IMR-90 (cell line): ENCODE measurements at regions not wholly inside any gene's neighbourhood (a gene's known extent, or its start where the extent isn't known, plus 50 kb on each side); places are given as distances from the start of the nearest gene placed in this dataset.

Source experiments
- ATAC-seq: fragments of 200-7000 bp; cut with Tn5 transposase; 2 replicates; pipeline ENCODE4 v1.9.1; 2020; ENCODE audit warnings: low read depth, mild to moderate bottlenecking, moderate library complexity
- BruUV-seq: library from RNA; stranded (reverse); fragments of 400-500 nt; replicated peaks from 2 replicates; lab custom pipeline; 2021; lab: Mats Ljungman, UMichigan
- CTCF ChIA-PET: fragments of 300-600 bp; formaldehyde crosslinking; extraction: SDS; loops from one replicate; lab custom pipeline; 2021; ENCODE audit warnings: antibody characterized with exemption; lab: Yijun Ruan, JAX
- POLR2A ChIA-PET: fragments of 300-600 bp; sonication (Branson Sonifier 250); formaldehyde crosslinking; loops from one replicate; lab custom pipeline; 2022; ENCODE audit warnings: antibody characterized with exemption; ENCODE audit not compliant: unreplicated experiment; lab: Charles Lee
- DNase-seq: peaks from one replicate; pipeline ENCODE4 v3.0.0; 2013
- H2AFZ ChIP-seq: replicated peaks from 2 replicates; pipeline ENCODE3; 2013; ENCODE audit warnings: low read length, mild to moderate bottlenecking; ENCODE audit not compliant: poor library complexity
- H2AK5ac ChIP-seq: 2 replicates; pipeline ENCODE4 v1.6.1; 2013; ENCODE audit warnings: low read depth, low read length, inconsistent platforms
- H2AK9ac ChIP-seq: replicated peaks from 2 replicates; pipeline ENCODE3; 2013; ENCODE audit warnings: mild to moderate bottlenecking, low read depth, low read length, moderate library complexity; ENCODE audit not compliant: poor library complexity
- H2BK120ac ChIP-seq: 2 replicates; pipeline ENCODE4 v1.6.1; 2013; ENCODE audit warnings: low read depth, low read length, inconsistent platforms
- H2BK15ac ChIP-seq: 3 replicates; pipeline ENCODE4 v1.6.1; 2013; ENCODE audit warnings: low read depth, low read length, inconsistent platforms
- H2BK20ac ChIP-seq: 2 replicates; pipeline ENCODE4 v1.6.1; 2013; ENCODE audit warnings: low read depth, mild to moderate bottlenecking, inconsistent platforms, low read length, moderate library complexity
- H2BK5ac ChIP-seq: 2 replicates; pipeline ENCODE4 v1.6.1; 2013; ENCODE audit warnings: mild to moderate bottlenecking, low read depth, low read length, inconsistent platforms; ENCODE audit not compliant: poor library complexity, severe bottlenecking
- H3K14ac ChIP-seq: replicated peaks from 2 replicates; pipeline ENCODE4 v1.6.1; 2013; ENCODE audit warnings: low read depth, low read length, inconsistent platforms
- H3K18ac ChIP-seq: 2 replicates; pipeline ENCODE4 v1.6.1; 2013; ENCODE audit warnings: low read depth, low read length, control low read depth
- H3K23ac ChIP-seq: 2 replicates; pipeline ENCODE4 v1.6.1; 2013; ENCODE audit warnings: low read depth, low read length, inconsistent platforms
- H3K27ac ChIP-seq: 2 replicates; pipeline ENCODE4 v1.5.1; 2013; ENCODE audit warnings: mild to moderate bottlenecking, control low read depth, low read length; ENCODE audit not compliant: insufficient read depth
- H3K27me3 ChIP-seq: 2 replicates; pipeline ENCODE4 v1.6.1; 2013; ENCODE audit warnings: low read length; ENCODE audit not compliant: control insufficient read depth, insufficient read depth
- H3K36me3 ChIP-seq: 2 replicates; pipeline ENCODE4 v1.6.1; 2013; ENCODE audit warnings: low read length, mixed read lengths; ENCODE audit not compliant: control insufficient read depth, insufficient read depth
- H3K4ac ChIP-seq: 2 replicates; pipeline ENCODE4 v1.6.1; 2013; ENCODE audit warnings: low read depth, low read length, inconsistent platforms
- H3K4me1 ChIP-seq: 2 replicates; pipeline ENCODE4 v1.6.1; 2013; ENCODE audit warnings: low read length, mixed read lengths; ENCODE audit not compliant: control insufficient read depth, insufficient read depth
- H3K4me2 ChIP-seq: 2 replicates; pipeline ENCODE4 v1.6.1; 2013; ENCODE audit warnings: low read depth, mild to moderate bottlenecking, control low read depth, low read length, moderate library complexity
- H3K4me3 ChIP-seq: 2 replicates; pipeline ENCODE4 v1.5.1; 2013; ENCODE audit warnings: low read depth, mild to moderate bottlenecking, control low read depth, low read length, moderate library complexity; ENCODE audit not compliant: insufficient read depth
- H3K56ac ChIP-seq: 2 replicates; pipeline ENCODE4 v1.6.1; 2013; ENCODE audit warnings: low read length, inconsistent platforms; ENCODE audit not compliant: insufficient read depth; ENCODE audit errors: extremely low read depth
- H3K79me1 ChIP-seq, 2 experiments: 2 replicates each; pipeline ENCODE4 v1.6.1; 2013; ENCODE audit warnings: low read length in 2 of 2, inconsistent platforms in 1 of 2, low read depth in 1 of 2
- H3K9ac ChIP-seq: 2 replicates; pipeline ENCODE4 v1.6.1; 2013; ENCODE audit warnings: low read depth, low read length, control low read depth
- H3K9me1 ChIP-seq: 2 replicates; pipeline ENCODE4 v1.6.1; 2013; ENCODE audit warnings: low read length, inconsistent platforms; ENCODE audit not compliant: insufficient read depth
- H3K9me3 ChIP-seq: 2 replicates; pipeline ENCODE4 v1.6.1; 2013; ENCODE audit warnings: low read length; ENCODE audit not compliant: control insufficient read depth, insufficient read depth
- H4K20me1 ChIP-seq: 2 replicates; pipeline ENCODE4 v1.6.1; 2013; ENCODE audit warnings: low read length, inconsistent platforms; ENCODE audit not compliant: insufficient read depth
- H4K5ac ChIP-seq: 2 replicates; pipeline ENCODE4 v1.6.1; 2013; ENCODE audit warnings: mild to moderate bottlenecking, low read depth, low read length, control low read depth
- H4K8ac ChIP-seq, 2 experiments: 2 replicates each; pipeline ENCODE4 v1.6.1; 2013; ENCODE audit warnings: low read depth in 2 of 2, low read length in 2 of 2, control low read depth in 1 of 2, inconsistent platforms in 1 of 2
- H4K91ac ChIP-seq: 2 replicates; pipeline ENCODE4 v1.6.1; 2013; ENCODE audit warnings: low read depth, low read length, inconsistent platforms; ENCODE audit not compliant: insufficient read depth
- BHLHE40 ChIP-seq: fragments of 150-350 bp; IDR thresholded peaks from 2 replicates; pipeline ENCODE4 v1.6.1; 2016; ENCODE audit warnings: mild to moderate bottlenecking, low read depth, low read length
- CEBPB ChIP-seq: IDR thresholded peaks from 2 replicates; pipeline ENCODE4 v1.6.1; 2012; ENCODE audit warnings: low read depth, low read length, improper control_type of control experiment
- CHD1 ChIP-seq: IDR thresholded peaks from 2 replicates; pipeline ENCODE4 v1.6.1; 2012; ENCODE audit warnings: low read depth, low read length, improper control_type of control experiment
- CTCF ChIP-seq: conservative IDR thresholded peaks from 2 replicates; pipeline ENCODE4 v1.5.1; 2012; ENCODE audit warnings: mild to moderate bottlenecking, low read depth, low read length, improper control_type of control experiment
- FOS ChIP-seq: fragments of 150-350 bp; IDR thresholded peaks from 2 replicates; pipeline ENCODE4 v1.6.1; 2016; ENCODE audit warnings: low read depth, low read length
- MAFK ChIP-seq: IDR thresholded peaks from 2 replicates; pipeline ENCODE4 v1.6.1; 2012; ENCODE audit warnings: low read depth, low read length, improper control_type of control experiment
- MAZ ChIP-seq: IDR thresholded peaks from 2 replicates; pipeline ENCODE4 v1.6.1; 2012; ENCODE audit warnings: low read depth, mild to moderate bottlenecking, low read length, improper control_type of control experiment, moderate library complexity, borderline replicate concordance
- MXI1 ChIP-seq: IDR thresholded peaks from 2 replicates; pipeline ENCODE4 v1.6.1; 2012; ENCODE audit warnings: low read depth, mild to moderate bottlenecking, low read length, moderate library complexity, borderline replicate concordance
- NFE2L2 ChIP-seq: fragments of 150-350 bp; IDR thresholded peaks from 2 replicates; pipeline ENCODE4 v1.6.1; 2016; ENCODE audit warnings: low read depth, mild to moderate bottlenecking, low read length
- POLR2A ChIP-seq: IDR thresholded peaks from 2 replicates; pipeline ENCODE4 v1.6.1; 2012; ENCODE audit warnings: mild to moderate bottlenecking, low read depth, low read length
- RAD21 ChIP-seq: IDR thresholded peaks from 2 replicates; pipeline ENCODE4 v1.6.1; 2012; ENCODE audit warnings: low read length, improper control_type of control experiment
- RFX5 ChIP-seq: IDR thresholded peaks from 2 replicates; pipeline ENCODE4 v1.8.0; 2012; ENCODE audit warnings: low read depth, mild to moderate bottlenecking, low read length, moderate library complexity
- SMC3 ChIP-seq: fragments of 150-350 bp; IDR thresholded peaks from 2 replicates; pipeline ENCODE4 v1.6.1; 2016; ENCODE audit warnings: low read depth, mild to moderate bottlenecking, antibody characterized with exemption, low read length, moderate library complexity
- USF2 ChIP-seq: fragments of 150-350 bp; IDR thresholded peaks from 2 replicates; pipeline ENCODE4 v1.6.1; 2017; ENCODE audit warnings: mild to moderate bottlenecking, antibody characterized with exemption, low read length, low read depth
- WGBS, 2 experiments: methylation state at CpG; one replicate each; pipeline versions ENCODE4 v1.1.5 to v1.1.7; 2013; ENCODE audit warnings: missing lambda C conversion rate in 2 of 2; ENCODE audit not compliant: insufficient read length in 1 of 2; ENCODE audit errors: extremely low coverage in 2 of 2; 5-methylcytosine and 5-hydroxymethylcytosine counted together
- dilution Hi-C: fragments of 300-500 bp; cut with HindIII; formaldehyde crosslinking; loops from one replicate; pipeline ENCODE4 v1.14.3; 2018; ENCODE audit warnings: low sequenced_read_pairs; ENCODE audit not compliant: unreplicated experiment
- in situ Hi-C: fragments of 300-500 bp; cut with MboI; formaldehyde crosslinking; loops from 3 replicates; pipeline ENCODE4 v1.14.3; 2019; ENCODE audit warnings: low sequenced_read_pairs, inconsistent platforms, mixed read lengths
- intact Hi-C: fragments of 100-400 bp; cut with micrococcal nuclease; formaldehyde crosslinking; loops from 2 replicates; pipeline ENCODE4 v1.10.0; 2022

GRCh38 chr12:40581889-40582288, 110.3 kb upstream of the CNTN1 start:
- no peaks in the 10 kb centered on the region for H3K36me3 ChIP-seq
- dilution Hi-C loops (no loop called here), intact Hi-C loops (no loop called here), in situ Hi-C loops (no loop called here)
- no peak overlapping the region for H2BK15ac ChIP-seq
- no peak overlapping the region for H3K18ac ChIP-seq
- no peak overlapping the region for H3K14ac ChIP-seq
- H3K4me2 ChIP-seq = no peak overlapping the region
- H3K4me3 ChIP-seq = no peak overlapping the region
- H2BK5ac ChIP-seq = no peak overlapping the region
- no peak overlapping the region for H3K23ac ChIP-seq
- no peak overlapping the region for H4K91ac ChIP-seq
- no peak overlapping the region for H2BK20ac ChIP-seq
- H3K27ac ChIP-seq = no peak overlapping the region
- H2BK120ac ChIP-seq = no peak overlapping the region
- H3K4ac ChIP-seq = no peak overlapping the region
- no peak overlapping the region for H4K8ac ChIP-seq
- no peak overlapping the region for H4K5ac ChIP-seq
- no peak overlapping the region for H3K56ac ChIP-seq
- CTCF ChIA-PET = no interaction called here
- ATAC-seq = no peak
- H2AK5ac ChIP-seq = no peak overlapping the region
- H3K9me3 ChIP-seq = peaks cover 6% of the 10 kb centered on the region
- no peaks in the 10 kb centered on the region for H3K27me3 ChIP-seq
- H2AFZ ChIP-seq = no peak overlapping the region
- H3K4me1 ChIP-seq = no peaks in the 10 kb centered on the region
- TF ChIP-seq RAD21 = no peak
- TF ChIP-seq CHD1 = no peak
- no peak for TF ChIP-seq RFX5
- TF ChIP-seq CTCF = no peak
- TF ChIP-seq MAZ = no peak
- TF ChIP-seq MAFK = no peak
- TF ChIP-seq BHLHE40 = no peak
- TF ChIP-seq MXI1 = no peak
- TF ChIP-seq NFE2L2 = no peak
- no peak for TF ChIP-seq USF2
- no peak for TF ChIP-seq FOS
- no peak for TF ChIP-seq SMC3
- no peak for TF ChIP-seq POLR2A
- TF ChIP-seq CEBPB = no peak
- POLR2A ChIA-PET = no interaction called here
- H3K79me1 ChIP-seq = no peaks in the 10 kb centered on the region
- no peak overlapping the region for H3K9ac ChIP-seq
- 60% methylated on average over 1 of the region's 1 CpG; no CpG with 5 or more reads in 1 of the 2 experiments for WGBS, 2 experiments
- no TSS peak for BruUV-seq
- no peak overlapping the region for H2AK9ac ChIP-seq
- no peaks in the 10 kb centered on the region for H4K20me1 ChIP-seq
- no peaks in the 10 kb centered on the region for H3K9me1 ChIP-seq
- DNase-seq = no peak
